ENCODE measurements at regions not wholly inside any gene's neighbourhood (a gene's known extent, or its start where the extent isn't known, plus 50 kb on each side); places are given as distances from the start of the nearest gene placed in this dataset.

DNA sequence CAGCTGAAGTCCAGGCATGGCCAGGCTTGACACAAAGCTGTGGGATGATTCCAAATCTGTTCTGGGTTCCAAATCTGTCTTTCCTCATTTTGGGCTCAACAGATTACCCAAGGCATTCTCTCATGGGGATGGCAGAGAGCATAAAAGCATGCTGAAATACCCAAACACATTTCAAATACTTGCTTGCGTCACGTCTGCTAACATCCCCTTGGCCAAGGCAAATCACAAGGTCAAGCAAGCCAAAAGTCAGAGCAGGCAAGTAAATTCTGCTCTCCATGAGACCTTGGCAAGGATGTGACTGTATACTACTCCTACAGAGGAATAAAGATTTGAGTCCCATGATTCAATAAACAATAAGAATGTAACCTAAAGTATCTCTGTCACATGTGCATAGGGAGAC lies 306.7 kb downstream of the EPB41L4A start:
- no peaks in the 10 kb centered on the region for H3K4me1 Mint-ChIP-seq
- no peak overlapping the region for H3K4me3 Mint-ChIP-seq
- POLR2A ChIA-PET, result no interaction called here
- no peak for DNase-seq
- H3K27me3 Mint-ChIP-seq, result peaks cover 3% of the 10 kb centered on the region
- H3K9me3 Mint-ChIP-seq, result no peaks in the 10 kb centered on the region
- H3K36me3 Mint-ChIP-seq (ENCODE audit: low read depth), result no peaks in the 10 kb centered on the region
- H3K27ac Mint-ChIP-seq, result no peak overlapping the region
- CTCF ChIA-PET, result no interaction called here

DNA sequence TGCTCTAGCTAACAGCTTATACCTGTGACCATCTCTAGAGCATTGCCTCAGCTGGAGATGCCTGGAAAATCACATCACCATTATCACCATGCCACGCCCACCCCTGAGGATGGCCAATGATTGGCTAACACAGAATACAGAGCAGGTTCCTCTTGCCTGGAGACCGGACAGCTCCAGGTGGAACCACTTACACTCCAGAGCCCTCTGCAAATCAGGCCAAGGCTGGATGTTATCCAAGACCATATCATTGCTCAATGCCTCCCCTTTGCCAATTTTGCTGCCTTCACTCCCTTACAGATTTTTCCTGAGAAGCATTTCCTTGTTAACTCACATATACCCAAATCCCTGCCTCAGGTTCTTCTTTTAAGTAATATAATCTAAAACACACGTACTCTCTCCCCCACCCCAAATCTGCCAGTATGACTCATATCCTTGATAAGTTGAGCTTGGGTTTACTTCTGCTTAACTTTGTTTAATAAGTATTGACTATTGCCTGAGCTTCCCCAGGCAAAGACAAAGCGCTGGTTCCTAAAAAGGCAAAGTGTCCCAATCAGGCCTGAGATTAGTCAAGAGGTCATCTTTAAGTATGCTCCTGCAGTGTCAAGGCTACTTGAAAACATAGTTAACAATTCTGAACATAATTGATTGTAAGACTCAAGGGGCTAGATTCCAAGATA lies 309.6 kb downstream of the EPB41L4A start:
- Mint-ChIP-seq H3K27ac (no peak overlapping the region), H3K4me1 (no peaks in the 10 kb centered on the region), H3K36me3 (ENCODE audit: low read depth) (no peaks in the 10 kb centered on the region), H3K27me3 (peaks cover 2% of the 10 kb centered on the region), H3K9me3 (no peaks in the 10 kb centered on the region), H3K4me3 (no peak overlapping the region)
- POLR2A ChIA-PET, result no interaction called here
- DNase-seq, result no peak
- CTCF ChIA-PET, result interaction anchor here (0.5 to 1.4 kb wide), 2 partner anchors 10 to 704 kb away, joined by 3 read pairs; no protein-coding TSS in a partner anchor

DNA sequence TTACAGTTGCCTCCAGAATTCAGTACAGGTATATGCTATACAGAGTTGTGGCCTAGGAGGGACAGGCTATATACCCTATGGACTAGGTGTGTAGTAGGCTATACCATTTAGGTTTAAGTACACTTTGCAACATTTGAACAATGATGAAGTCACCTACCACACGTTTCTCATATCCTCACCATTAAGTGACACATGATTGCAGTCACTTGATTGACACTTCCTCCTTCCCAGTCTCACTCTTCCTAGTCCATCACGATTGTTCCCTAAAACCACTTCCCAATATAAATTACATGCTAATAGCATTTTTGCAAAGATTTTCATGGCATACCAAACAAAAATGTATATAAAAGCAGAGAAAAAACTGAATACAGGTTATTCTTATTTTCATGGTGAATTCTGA lies 312.2 kb downstream of the EPB41L4A start:
- Mint-ChIP-seq H3K9me3 (no peaks in the 10 kb centered on the region), H3K27me3 (peaks cover 2% of the 10 kb centered on the region), H3K4me1 (no peaks in the 10 kb centered on the region), H3K36me3 (ENCODE audit: low read depth) (no peaks in the 10 kb centered on the region), H3K27ac (no peak overlapping the region), H3K4me3 (no peak overlapping the region)
- CTCF ChIA-PET, result no interaction called here
- DNase-seq, result no peak
- POLR2A ChIA-PET, result no interaction called here

DNA sequence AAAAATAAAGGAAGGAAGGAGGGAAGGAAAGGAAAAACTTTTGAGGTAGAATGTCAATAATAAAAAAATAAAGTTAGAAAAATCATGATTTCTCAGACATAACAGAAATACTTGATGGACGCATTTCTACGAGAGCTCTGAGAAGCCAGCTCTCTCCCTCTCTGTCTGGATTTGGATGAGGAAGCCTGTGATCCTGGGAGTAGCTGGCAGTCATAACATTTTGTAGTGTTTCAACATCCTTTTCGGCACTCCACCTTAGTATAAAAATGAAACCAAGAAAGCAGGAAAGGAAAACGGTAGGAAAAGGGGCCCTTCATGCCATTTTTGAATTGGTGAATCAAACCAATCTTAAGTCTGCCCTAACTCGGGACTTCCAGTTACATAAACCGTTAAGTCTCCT lies 321.3 kb downstream of the EPB41L4A start:
- CTCF ChIA-PET, result no interaction called here

DNA sequence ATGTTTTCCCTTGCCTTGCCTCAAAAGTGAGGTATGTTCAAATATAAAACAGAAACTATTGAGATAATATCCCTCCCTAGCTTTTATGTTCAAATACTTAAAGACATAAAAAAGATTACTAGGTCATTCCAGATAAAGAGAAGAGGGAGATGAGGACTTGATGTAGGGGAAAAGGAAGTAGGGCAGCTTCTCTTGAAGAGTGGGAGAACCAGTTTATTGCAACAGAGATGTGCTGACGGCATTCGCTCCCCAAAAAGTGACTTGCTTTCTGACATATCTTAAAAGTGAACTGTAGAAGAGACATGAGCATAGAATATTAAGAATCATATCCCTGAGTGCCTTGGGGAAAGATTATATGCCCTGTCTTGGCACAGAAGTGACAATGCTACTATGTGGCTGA lies 330.2 kb upstream of the NREP start:
- Mint-ChIP-seq H3K27me3 (peaks cover 4% of the 10 kb centered on the region), H3K9me3 (no peaks in the 10 kb centered on the region), H3K4me1 (no peaks in the 10 kb centered on the region), H3K27ac (no peak overlapping the region), H3K36me3 (ENCODE audit: low read depth) (no peaks in the 10 kb centered on the region), H3K4me3 (no peak overlapping the region)
- no peak for DNase-seq
- ChIA-PET CTCF (no interaction called here), POLR2A (no interaction called here)

More for the DNA sequence above, 321.3 kb downstream of the EPB41L4A start:
- no peak for DNase-seq
- H3K27me3 Mint-ChIP-seq, result peaks cover 6% of the 10 kb centered on the region
- H3K4me1 Mint-ChIP-seq, result no peaks in the 10 kb centered on the region
- H3K4me3 Mint-ChIP-seq, result no peak overlapping the region
- H3K36me3 Mint-ChIP-seq (ENCODE audit: low read depth), result no peaks in the 10 kb centered on the region
- H3K9me3 Mint-ChIP-seq, result peaks cover 3% of the 10 kb centered on the region
- POLR2A ChIA-PET, result no interaction called here
- no peak overlapping the region for H3K27ac Mint-ChIP-seq

DNA sequence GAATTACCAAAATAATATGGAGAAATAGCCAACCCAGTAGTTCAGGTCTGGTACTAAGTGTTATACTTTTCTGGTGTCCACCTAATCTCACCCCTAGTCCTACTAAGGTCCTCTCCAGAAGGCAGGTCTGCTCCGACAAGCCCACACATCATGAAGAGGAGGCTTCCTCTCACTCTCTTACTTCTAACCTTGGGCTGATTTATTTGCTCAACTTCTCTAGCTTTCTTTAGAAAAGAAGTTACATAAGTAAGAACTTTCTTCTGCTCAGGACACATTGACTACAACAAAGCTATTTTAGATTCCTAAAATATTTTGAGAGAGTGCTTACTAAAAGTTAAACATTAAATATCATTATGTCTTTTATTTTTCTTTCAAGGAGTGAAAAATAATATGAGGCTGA lies 329.7 kb upstream of the NREP start:
- ChIA-PET POLR2A (no interaction called here), CTCF (no interaction called here)
- Mint-ChIP-seq H3K4me3 (no peak overlapping the region), H3K27ac (peak overlapping the region; percentile 27), H3K4me1 (no peaks in the 10 kb centered on the region), H3K36me3 (ENCODE audit: low read depth) (no peaks in the 10 kb centered on the region), H3K27me3 (peaks cover 4% of the 10 kb centered on the region), H3K9me3 (no peaks in the 10 kb centered on the region)
- DNase-seq, result no peak

DNA sequence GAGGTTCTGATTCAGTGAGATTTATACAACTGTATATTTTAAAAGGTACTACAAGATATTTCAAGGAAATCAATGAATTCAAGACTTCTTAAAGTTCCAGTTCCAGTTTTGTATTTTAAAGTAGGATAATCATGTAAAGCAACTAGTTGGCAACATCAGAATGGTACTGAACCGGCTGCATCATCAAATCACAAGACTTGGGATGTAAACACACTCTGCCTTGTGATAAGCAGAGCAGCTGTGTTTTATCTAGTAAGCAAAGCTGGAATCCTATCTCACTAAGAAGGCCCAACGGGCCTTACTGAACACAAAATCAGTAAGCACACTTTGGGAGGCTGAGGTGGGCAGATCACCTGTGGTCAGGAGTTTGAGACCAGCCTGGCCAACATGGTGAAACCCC lies 327.2 kb upstream of the NREP start:
- POLR2A ChIA-PET, result interaction anchor here (0.7 kb wide), 1 partner anchor 76 kb away, joined by 6 read pairs; no protein-coding TSS in a partner anchor
- H3K36me3 Mint-ChIP-seq (ENCODE audit: low read depth), result no peaks in the 10 kb centered on the region

DNA sequence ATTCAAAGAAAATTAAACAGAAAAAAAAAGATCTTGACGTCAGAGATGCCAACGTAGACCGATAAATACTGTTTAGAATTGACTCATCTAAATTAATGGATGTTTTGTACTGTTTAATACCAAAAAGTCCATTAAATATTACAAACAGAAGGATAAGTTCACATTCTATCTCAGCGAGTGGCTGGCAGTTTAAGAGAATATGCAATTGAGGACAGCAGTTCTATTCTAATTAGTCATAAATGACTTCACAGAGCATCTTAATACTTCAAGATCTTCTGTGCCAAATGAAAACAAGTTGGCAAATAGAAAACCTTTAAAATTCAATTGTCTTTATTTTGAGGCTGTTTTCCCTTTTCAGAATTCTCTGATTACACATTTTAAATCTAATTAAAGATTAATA lies 326.6 kb upstream of the NREP start:
- peaks cover 4% of the 10 kb centered on the region for H3K27me3 Mint-ChIP-seq
- no peaks in the 10 kb centered on the region for H3K4me1 Mint-ChIP-seq
- H3K27ac Mint-ChIP-seq, result no peak overlapping the region
- CTCF ChIA-PET, result no interaction called here
- no peak overlapping the region for H3K4me3 Mint-ChIP-seq
- no peak for DNase-seq
- H3K36me3 Mint-ChIP-seq (ENCODE audit: low read depth), result no peaks in the 10 kb centered on the region
- H3K9me3 Mint-ChIP-seq, result no peaks in the 10 kb centered on the region
- POLR2A ChIA-PET, result no interaction called here

More for the DNA sequence above, 327.2 kb upstream of the NREP start:
- CTCF ChIA-PET, result no interaction called here
- Mint-ChIP-seq H3K27ac (no peak overlapping the region), H3K27me3 (peaks cover 4% of the 10 kb centered on the region), H3K4me3 (no peak overlapping the region), H3K4me1 (no peaks in the 10 kb centered on the region), H3K9me3 (no peaks in the 10 kb centered on the region)
- DNase-seq, result no peak

DNA sequence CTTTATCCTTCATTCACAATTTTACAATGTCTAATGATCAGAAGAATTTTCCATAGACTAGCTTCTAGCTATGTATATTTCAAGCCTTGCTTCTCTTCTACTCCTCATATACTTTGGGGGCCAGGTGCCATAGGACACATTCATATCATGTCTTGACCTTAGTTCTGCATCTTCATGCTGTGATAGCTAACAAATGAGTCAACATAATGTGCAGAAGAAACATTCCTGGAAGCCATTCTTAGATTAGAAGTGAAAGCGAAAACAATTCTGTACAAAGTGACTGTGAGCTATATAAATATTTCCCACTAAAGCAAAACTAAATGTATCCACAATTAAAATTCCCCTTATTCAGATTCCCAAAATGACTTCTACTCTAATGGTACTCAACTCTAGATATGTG lies 320.2 kb upstream of the NREP start:
- Mint-ChIP-seq H3K9me3 (peaks cover 3% of the 10 kb centered on the region), H3K4me3 (no peak overlapping the region), H3K27me3 (peaks cover 4% of the 10 kb centered on the region), H3K36me3 (ENCODE audit: low read depth) (no peaks in the 10 kb centered on the region), H3K4me1 (peaks cover 10% of the 10 kb centered on the region), H3K27ac (no peak overlapping the region)
- ChIA-PET CTCF (interaction anchor here (0.6 kb wide), 1 partner anchor 282 kb away, joined by 4 read pairs; no protein-coding TSS in a partner anchor), POLR2A (interaction anchor here (0.6 kb wide), 1 partner anchor 702 kb away, joined by 3 read pairs; no protein-coding TSS in a partner anchor)
- no peak for DNase-seq

DNA sequence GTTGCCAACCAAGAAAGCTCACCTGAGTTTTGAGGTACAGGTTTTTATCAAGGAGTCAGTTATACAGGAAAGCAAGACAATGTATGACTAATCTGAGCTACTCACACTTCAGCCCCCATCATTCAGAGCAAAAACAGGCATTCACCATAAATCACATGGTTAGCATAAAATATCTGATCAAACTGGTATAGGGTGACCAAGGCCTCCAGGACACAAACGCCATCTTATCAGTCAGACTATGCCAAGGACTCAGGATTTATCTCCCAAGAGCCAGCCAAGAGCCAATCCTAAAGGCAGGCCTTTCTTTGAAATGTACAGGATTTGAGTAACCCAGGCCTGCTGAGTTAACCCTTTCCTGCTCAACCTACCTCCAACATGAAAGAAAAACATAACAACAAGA lies 313.0 kb upstream of the NREP start:
- ChIA-PET CTCF (no interaction called here), POLR2A (no interaction called here)
- no peak for DNase-seq
- Mint-ChIP-seq H3K27me3 (peaks cover 4% of the 10 kb centered on the region), H3K4me1 (no peaks in the 10 kb centered on the region), H3K4me3 (no peak overlapping the region), H3K9me3 (no peaks in the 10 kb centered on the region), H3K36me3 (ENCODE audit: low read depth) (no peaks in the 10 kb centered on the region), H3K27ac (no peak overlapping the region)

DNA sequence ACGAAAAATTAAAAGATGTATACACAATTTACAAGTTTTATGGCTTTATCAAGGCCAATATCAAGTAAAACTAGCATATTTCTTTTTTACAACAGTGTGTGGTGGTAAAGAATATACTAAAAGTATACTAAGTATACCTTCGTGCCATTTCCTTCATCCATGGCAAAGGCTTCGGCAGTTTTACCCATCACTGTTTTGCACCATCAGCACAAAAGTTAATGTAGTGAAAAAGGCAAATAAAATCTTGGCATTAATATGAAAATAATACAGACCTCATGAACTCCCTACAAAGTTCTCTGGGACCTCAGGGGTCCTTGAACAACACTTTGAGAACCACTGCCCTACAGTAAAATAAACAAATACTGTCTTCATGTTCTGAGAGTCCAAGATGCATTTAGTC lies 312.3 kb upstream of the NREP start:
- POLR2A ChIA-PET, result no interaction called here
- H3K27ac Mint-ChIP-seq, result no peak overlapping the region
- CTCF ChIA-PET, result no interaction called here

DNA sequence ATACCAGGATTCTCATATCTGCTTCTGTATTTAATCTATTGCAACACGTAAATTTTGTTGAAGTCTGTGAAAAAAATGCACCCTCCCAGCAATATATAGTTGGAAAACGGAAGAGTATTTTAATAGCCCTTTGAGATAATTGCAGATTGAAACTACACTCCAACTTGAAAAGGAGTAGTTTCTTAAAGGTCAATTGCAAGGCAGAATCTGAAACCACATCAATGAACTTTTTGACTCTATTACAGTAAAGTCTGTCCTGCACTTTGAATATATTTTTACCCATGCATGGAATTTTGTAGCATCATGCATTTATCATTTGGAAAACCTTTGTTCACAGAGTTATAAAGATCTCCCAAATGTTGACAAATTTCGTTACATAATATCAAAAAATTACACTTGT lies 311.6 kb upstream of the NREP start:
- ChIA-PET POLR2A (no interaction called here), CTCF (no interaction called here)

More for the DNA sequence above, 312.3 kb upstream of the NREP start:
- DNase-seq, result no peak
- no peaks in the 10 kb centered on the region for H3K36me3 Mint-ChIP-seq (ENCODE audit: low read depth)
- no peaks in the 10 kb centered on the region for H3K9me3 Mint-ChIP-seq
- H3K4me1 Mint-ChIP-seq, result no peaks in the 10 kb centered on the region
- peaks cover 4% of the 10 kb centered on the region for H3K27me3 Mint-ChIP-seq
- no peak overlapping the region for H3K4me3 Mint-ChIP-seq

DNA sequence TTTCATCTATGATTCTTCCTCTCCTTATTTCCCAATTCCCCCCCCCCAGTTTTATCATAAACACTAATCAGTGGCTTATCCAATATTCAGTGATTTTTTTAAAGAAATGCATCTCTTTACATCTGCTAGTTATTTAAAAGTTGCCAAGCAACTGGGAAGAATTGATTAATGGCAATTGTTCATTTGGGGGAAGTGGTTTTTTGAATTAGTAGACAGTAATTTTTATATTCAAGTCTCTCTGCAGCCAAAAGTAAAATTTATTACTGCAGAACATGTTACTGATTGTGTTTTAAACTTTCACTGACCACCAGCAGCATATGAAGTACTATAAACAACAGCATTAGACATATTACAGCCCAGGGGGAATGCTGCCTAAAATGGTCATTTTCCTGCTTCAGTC lies 308.8 kb upstream of the NREP start:
- POLR2A ChIA-PET, result no interaction called here
- H3K27ac Mint-ChIP-seq, result no peak overlapping the region
- H3K27me3 Mint-ChIP-seq, result no peaks in the 10 kb centered on the region
- H3K4me3 Mint-ChIP-seq, result no peak overlapping the region
- CTCF ChIA-PET, result no interaction called here
- H3K36me3 Mint-ChIP-seq (ENCODE audit: low read depth), result no peaks in the 10 kb centered on the region
- H3K9me3 Mint-ChIP-seq, result no peaks in the 10 kb centered on the region
- H3K4me1 Mint-ChIP-seq, result no peaks in the 10 kb centered on the region
- DNase-seq, result no peak

More for the DNA sequence above, 311.6 kb upstream of the NREP start:
- DNase-seq, result no peak
- no peaks in the 10 kb centered on the region for H3K36me3 Mint-ChIP-seq (ENCODE audit: low read depth)
- H3K27me3 Mint-ChIP-seq, result peaks cover 3% of the 10 kb centered on the region
- no peaks in the 10 kb centered on the region for H3K4me1 Mint-ChIP-seq
- no peak overlapping the region for H3K4me3 Mint-ChIP-seq
- no peak overlapping the region for H3K27ac Mint-ChIP-seq
- no peaks in the 10 kb centered on the region for H3K9me3 Mint-ChIP-seq

DNA sequence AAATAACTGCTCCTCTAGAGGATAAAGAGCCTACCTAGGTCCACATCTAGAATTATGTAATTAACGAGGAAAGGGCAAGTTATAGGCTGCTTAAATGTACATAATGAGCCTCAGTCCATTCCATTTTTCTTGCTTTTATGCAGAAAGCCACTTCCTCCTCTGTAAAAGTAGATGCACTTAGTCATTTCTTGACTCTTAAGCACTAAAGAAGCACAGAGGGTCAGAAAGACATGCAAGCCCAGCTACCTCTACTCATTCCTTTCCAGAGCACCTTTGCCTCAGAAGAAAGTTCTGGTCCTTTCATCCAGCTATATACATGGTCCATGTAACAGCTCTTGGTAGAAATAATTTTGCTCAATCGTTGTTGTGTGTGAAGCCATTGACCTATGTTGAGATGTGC lies 308.0 kb upstream of the NREP start:
- ChIA-PET POLR2A (interaction anchor here (0.6 kb wide), 1 partner anchor 871 kb away, joined by 5 read pairs; no protein-coding TSS in a partner anchor), CTCF (no interaction called here)
- Mint-ChIP-seq H3K4me3 (no peak overlapping the region), H3K27ac (no peak overlapping the region), H3K27me3 (peaks cover 3% of the 10 kb centered on the region), H3K36me3 (ENCODE audit: low read depth) (no peaks in the 10 kb centered on the region), H3K4me1 (no peaks in the 10 kb centered on the region), H3K9me3 (no peaks in the 10 kb centered on the region)
- no peak for DNase-seq
